ENCODE measurements at regions not wholly inside any gene's neighbourhood (a gene's known extent, or its start where the extent isn't known, plus 50 kb on each side); places are given as distances from the start of the nearest gene placed in this dataset.

GRCh38 chr13:81230386-81230785 lies 889.5 kb upstream of the SPRY2 start:
- ChIA-PET CTCF (interaction anchor here (1.5 kb wide), 1 partner anchor 61 kb away, joined by 5 read pairs; no protein-coding TSS in a partner anchor), POLR2A (interaction anchor here (1.0 kb wide), 1 partner anchor 10 kb away, joined by 3 read pairs; no protein-coding TSS in a partner anchor), RAD21 (ENCODE audit: unreplicated experiment) (no interaction called here), SMC1A (ENCODE audit: uncharacterized antibody, unreplicated experiment) (interaction anchor here (0.8 to 1.7 kb wide), 5 partner anchors 12 to 58 kb away, joined by 3 to 5 read pairs (median 3); no protein-coding TSS in a partner anchor)
- Histone ChIP-seq H3K27me3 (replicated peaks in 1 of 2; ENCODE audit: control insufficient read depth in 2 of 2, insufficient read depth in 2 of 2, low read length in 1 of 2) (no peaks in the 10 kb centered on the region), H3K4me2 (ENCODE audit: control insufficient read depth, insufficient read depth) (no peak overlapping the region), H4K20me1 (ENCODE audit: control insufficient read depth, insufficient read depth) (no peaks in the 10 kb centered on the region), H3K36me3 (ENCODE audit: control insufficient read depth in 2 of 2, insufficient read depth in 2 of 2, low read length in 1 of 2) (no peaks in the 10 kb centered on the region), H3K4me3 (no peak overlapping the region), H3K9ac (ENCODE audit: control insufficient read depth, insufficient read depth, low read length) (no peak overlapping the region), H2AFZ (ENCODE audit: control insufficient read depth, low read depth, low read length) (no peak overlapping the region), H3K79me2 (ENCODE audit: control insufficient read depth, insufficient read depth, low read length) (no peaks in the 10 kb centered on the region), H3K27ac (ENCODE audit: control insufficient read depth, insufficient read depth) (no peak overlapping the region), H3K4me1 (ENCODE audit: control insufficient read depth, insufficient read depth, low read length) (no peaks in the 10 kb centered on the region), H3K9me3 (replicated peaks; ENCODE audit: control insufficient read depth, insufficient read depth, low read length) (no peaks in the 10 kb centered on the region)
- WGBS (ENCODE audit: insufficient coverage, insufficient replicate concordance, low lambda C conversion rate, missing lambda C conversion rate), result 0% methylated on average over 2 of the region's 2 CpGs
- DNase-seq (ENCODE audit: low read depth, low spot score), result no peak
- in situ Hi-C loops (cut with MboI), result no loop called here
- no peak for TF ChIP-seq CBFB (IDR thresholded peaks at IDR 0.05; ENCODE audit: low read depth)
- TF ChIP-seq YBX1 (IDR thresholded peaks at IDR 0.05), result no peak
- TF ChIP-seq TAF1 (IDR thresholded peaks at IDR 0.05; ENCODE audit: borderline replicate concordance, low read depth, low read length), result no peak
- no peak for TF ChIP-seq NBN (IDR thresholded peaks at IDR 0.05)
- TF ChIP-seq MYB (IDR thresholded peaks at IDR 0.05; ENCODE audit: borderline replicate concordance, low read depth, low read length), result no peak
- TF ChIP-seq CUX1 (IDR thresholded peaks at IDR 0.05; ENCODE audit: insufficient replicate concordance, low read depth, low read length), result no peak
- no peak for TF ChIP-seq STAT3 (IDR thresholded peaks at IDR 0.05; ENCODE audit: low read depth, low read length)
- no peak for TF ChIP-seq SREBF1 (IDR thresholded peaks at IDR 0.05; ENCODE audit: low read length)
- no peak for TF ChIP-seq JUND (IDR thresholded peaks at IDR 0.05; ENCODE audit: low read depth, low read length)
- TF ChIP-seq RB1 (IDR thresholded peaks at IDR 0.05; ENCODE audit: borderline replicate concordance), result no peak
- no peak for TF ChIP-seq EZH2 (IDR thresholded peaks at IDR 0.05; ENCODE audit: borderline replicate concordance, control insufficient read depth, low read depth, low read length)
- no peak for TF ChIP-seq ZNF384 (IDR thresholded peaks at IDR 0.05; ENCODE audit: borderline replicate concordance, low read depth, low read length)
- intact Hi-C loops (cut with micrococcal nuclease; ENCODE audit: unreplicated experiment), result no loop called here
- no peak for FAIRE-seq
- ATAC-seq, result no peak
- BruUV-seq (replicated peaks), result no TSS peak

Measured in GM12878 (cell line).